SK-N-SH (cell line): ENCODE measurements at regions not wholly inside any gene's neighbourhood (a gene's known extent, or its start where the extent isn't known, plus 50 kb on each side); places are given as distances from the start of the nearest gene placed in this dataset.

Source experiments
- EP300 ChIP-seq, 2 experiments: IDR thresholded peaks; 2 replicates each; pipeline versions ENCODE4 v1.4.0 to v1.6.1; 2012; ENCODE audit warnings: borderline replicate concordance in 1 of 2, low read depth in 1 of 2, low read length in 1 of 2
- TF ChIP-seq, protein P1 (sequence below): fragments of 150-350 bp; IDR thresholded peaks from 2 replicates; pipeline ENCODE4 v1.6.1; 2017; ENCODE audit warnings: antibody characterized with exemption, low read length, low read depth, borderline replicate concordance
- TF ChIP-seq, protein P2 (sequence below): fragments of 200-600 bp; sonication (generic); IDR thresholded peaks from 2 replicates; pipeline ENCODE4 v1.6.1; 2017; ENCODE audit warnings: antibody characterized with exemption, mild to moderate bottlenecking, moderate library complexity
- TF ChIP-seq, protein P3 (sequence below): IDR thresholded peaks from 2 replicates; pipeline ENCODE4 v1.4.0; 2012; ENCODE audit warnings: low read depth, borderline replicate concordance

DNA sequence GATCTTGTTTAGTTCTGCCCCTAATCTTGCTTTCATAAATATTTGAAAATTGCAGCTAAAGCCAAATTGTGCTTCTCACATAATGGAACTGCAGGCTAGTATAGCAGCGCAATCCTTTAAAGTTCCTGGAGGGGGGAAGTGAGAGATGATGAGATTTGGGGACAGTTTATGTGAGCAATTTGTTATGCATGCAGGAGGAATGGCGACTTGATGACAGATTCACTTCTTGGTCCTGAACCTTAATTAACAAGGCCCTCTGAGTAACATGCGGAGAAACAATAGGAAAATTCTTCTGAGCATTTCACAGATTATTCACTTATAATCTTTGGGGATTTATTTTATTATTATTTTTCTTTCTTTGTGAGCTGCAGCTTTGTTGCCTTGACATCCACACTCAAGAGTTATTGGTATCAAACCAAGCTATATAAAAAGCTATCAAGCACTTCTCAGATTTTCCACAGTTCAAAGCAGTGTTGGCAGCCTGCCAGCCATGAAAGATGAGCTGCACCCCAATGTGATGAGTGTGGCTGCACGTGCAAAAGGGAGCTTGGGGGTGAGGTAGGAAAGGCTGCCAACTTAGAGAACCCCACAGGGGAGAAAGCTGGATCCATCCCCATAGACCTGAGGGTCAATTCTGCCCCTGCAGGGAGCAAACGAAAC, 1662.2 kb upstream of the FLRT2 start:
- TF ChIP-seq, protein P1, sequence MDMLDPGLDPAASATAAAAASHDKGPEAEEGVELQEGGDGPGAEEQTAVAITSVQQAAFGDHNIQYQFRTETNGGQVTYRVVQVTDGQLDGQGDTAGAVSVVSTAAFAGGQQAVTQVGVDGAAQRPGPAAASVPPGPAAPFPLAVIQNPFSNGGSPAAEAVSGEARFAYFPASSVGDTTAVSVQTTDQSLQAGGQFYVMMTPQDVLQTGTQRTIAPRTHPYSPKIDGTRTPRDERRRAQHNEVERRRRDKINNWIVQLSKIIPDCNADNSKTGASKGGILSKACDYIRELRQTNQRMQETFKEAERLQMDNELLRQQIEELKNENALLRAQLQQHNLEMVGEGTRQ: no peak
- no peak for TF ChIP-seq EP300 (IDR thresholded peaks at IDR 0.05; ENCODE audit: borderline replicate concordance in 1 of 2, low read depth in 1 of 2, low read length in 1 of 2)
- TF ChIP-seq, protein P2, sequence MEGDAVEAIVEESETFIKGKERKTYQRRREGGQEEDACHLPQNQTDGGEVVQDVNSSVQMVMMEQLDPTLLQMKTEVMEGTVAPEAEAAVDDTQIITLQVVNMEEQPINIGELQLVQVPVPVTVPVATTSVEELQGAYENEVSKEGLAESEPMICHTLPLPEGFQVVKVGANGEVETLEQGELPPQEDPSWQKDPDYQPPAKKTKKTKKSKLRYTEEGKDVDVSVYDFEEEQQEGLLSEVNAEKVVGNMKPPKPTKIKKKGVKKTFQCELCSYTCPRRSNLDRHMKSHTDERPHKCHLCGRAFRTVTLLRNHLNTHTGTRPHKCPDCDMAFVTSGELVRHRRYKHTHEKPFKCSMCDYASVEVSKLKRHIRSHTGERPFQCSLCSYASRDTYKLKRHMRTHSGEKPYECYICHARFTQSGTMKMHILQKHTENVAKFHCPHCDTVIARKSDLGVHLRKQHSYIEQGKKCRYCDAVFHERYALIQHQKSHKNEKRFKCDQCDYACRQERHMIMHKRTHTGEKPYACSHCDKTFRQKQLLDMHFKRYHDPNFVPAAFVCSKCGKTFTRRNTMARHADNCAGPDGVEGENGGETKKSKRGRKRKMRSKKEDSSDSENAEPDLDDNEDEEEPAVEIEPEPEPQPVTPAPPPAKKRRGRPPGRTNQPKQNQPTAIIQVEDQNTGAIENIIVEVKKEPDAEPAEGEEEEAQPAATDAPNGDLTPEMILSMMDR: no peak
- TF ChIP-seq, protein P3, sequence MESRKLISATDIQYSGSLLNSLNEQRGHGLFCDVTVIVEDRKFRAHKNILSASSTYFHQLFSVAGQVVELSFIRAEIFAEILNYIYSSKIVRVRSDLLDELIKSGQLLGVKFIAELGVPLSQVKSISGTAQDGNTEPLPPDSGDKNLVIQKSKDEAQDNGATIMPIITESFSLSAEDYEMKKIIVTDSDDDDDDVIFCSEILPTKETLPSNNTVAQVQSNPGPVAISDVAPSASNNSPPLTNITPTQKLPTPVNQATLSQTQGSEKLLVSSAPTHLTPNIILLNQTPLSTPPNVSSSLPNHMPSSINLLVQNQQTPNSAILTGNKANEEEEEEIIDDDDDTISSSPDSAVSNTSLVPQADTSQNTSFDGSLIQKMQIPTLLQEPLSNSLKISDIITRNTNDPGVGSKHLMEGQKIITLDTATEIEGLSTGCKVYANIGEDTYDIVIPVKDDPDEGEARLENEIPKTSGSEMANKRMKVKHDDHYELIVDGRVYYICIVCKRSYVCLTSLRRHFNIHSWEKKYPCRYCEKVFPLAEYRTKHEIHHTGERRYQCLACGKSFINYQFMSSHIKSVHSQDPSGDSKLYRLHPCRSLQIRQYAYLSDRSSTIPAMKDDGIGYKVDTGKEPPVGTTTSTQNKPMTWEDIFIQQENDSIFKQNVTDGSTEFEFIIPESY: no peak
